Putamen (tissue), 1 donor: ENCODE measurements at regions not wholly inside any gene's neighbourhood (a gene's known extent, or its start where the extent isn't known, plus 50 kb on each side); places are given as distances from the start of the nearest gene placed in this dataset.
"Not testable (repeated sequence)": the region's sequence is repeated elsewhere in the genome, so short reads cannot be mapped to it uniquely, and the experiment has no call there.

ENCODE experiments used
- DNase-seq: peaks from one replicate; pipeline ENCODE4 v3.0.0-alpha.2; 2016; ENCODE audit warnings: low spot score

DNA sequence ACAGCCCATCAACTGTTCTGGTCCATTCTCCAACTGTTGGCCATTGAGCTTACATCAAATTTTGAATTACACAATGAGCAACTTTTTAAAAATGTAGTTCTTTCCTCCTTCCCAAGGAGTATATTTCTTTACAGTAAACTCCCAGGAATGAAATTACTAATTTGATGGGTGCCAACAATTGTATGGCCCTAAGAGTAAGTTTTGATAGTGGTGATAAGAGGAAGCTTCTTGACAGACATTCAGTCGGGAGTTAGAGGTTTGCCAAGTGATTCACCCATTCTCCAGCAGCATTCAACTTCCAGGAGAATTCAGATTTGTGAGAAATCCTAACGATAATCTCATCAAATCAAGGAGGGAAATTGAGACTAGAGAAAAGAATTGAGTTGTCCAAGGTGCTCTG is 579.9 kb downstream of the ACTL7B start:
- DNase-seq, result no peak

DNA sequence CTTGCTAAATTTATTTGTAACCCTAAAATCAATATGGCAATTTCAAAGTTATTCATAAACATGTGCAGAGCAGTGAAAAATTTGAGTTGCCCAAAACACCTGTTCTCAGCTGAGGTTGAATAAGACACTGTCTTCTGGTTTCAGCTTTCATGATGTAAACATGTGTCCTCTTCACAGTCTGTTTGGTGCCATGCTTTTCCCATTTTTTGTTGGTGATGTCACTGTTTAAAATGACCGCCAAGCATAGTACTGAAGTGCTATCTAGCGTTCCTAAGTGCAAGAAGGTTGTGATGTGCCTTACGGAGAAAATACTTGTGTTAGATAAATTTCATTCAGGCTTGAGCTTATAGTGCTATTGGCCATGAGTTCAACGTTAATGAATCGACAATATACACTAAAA is 580.8 kb downstream of the ACTL7B start:
- no peak for DNase-seq

DNA sequence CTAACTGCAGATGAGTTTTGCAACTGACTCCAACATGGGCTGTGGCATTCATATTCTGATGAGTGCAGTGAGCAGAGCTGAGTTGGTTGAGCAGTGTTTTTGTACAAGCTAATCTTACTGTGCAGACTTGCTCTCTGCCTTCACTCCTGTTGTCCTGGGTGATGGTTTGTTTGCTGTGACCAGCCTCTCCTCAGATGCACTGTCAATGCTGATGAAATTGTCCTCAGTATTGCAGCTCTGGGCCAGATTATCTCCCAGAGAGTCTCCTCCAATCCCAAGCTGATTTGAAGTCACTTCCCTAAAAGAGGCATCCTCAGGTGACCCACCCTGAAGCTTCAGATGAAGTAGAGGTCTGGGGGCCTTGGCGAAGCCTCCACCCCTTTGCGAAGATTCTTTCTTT is 581.8 kb downstream of the ACTL7B start:
- DNase-seq, result no peak

DNA sequence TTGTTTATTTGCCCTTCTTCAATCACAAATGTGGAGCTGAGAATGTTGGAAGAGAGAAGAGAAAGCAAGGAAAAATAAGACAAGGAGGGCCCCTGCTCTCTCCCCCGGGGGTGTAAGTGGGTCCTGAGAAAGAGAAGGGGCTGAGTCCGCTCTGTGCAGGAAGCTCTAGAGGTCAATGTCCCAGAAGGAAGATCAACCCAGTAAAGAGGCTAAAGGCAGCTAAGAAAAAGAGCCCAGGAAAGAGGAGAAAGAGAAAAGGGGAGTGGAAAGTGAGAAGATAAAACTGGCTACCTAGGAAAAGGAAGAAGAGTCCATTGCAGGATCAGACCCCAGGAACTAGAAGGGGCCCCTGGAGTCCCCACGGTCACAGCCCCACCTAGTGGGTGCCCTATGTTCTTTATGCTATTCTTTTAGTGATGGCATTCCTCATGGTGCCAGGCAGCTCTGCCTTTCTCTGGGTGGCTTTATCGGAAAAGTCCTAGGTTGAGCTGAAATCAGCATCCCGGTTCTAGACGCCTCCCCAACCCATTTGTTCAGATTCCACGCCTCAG is 583.4 kb downstream of the ACTL7B start:
- DNase-seq, result peak; percentile 52

DNA sequence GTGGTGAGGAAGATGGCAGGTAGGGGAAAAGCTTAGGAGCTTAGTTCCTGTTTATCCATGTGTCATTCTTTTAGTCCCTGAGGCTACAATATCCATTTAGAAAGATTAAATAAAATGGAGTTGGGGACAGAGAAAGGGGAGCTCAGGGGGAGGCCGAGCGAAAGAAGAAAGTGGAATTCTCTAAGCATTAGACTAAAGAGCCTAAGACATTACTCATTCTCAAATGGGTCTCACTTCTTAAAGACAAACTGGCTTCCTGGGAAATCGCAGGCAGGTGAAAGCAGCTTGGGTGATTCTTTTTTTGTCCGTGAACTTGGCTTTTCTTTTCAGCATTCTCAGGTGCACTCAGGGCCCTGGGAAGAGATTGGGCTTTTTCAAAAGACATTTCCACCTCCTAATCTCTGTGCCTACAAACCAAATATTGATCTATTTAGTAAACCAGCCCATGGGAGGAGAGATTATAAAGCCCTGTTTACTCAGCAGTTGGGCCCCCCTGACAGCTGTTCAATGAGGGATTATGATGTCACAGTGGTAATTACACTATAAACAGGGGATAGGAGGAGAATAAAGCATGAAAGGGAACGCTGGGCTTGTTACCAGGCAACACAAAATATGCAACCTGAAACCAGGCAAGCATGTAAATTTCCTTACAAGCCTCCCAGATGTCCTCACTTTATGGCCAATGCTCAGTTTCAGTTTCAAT is 584.0 kb downstream of the ACTL7B start:
- no peak for DNase-seq

DNA sequence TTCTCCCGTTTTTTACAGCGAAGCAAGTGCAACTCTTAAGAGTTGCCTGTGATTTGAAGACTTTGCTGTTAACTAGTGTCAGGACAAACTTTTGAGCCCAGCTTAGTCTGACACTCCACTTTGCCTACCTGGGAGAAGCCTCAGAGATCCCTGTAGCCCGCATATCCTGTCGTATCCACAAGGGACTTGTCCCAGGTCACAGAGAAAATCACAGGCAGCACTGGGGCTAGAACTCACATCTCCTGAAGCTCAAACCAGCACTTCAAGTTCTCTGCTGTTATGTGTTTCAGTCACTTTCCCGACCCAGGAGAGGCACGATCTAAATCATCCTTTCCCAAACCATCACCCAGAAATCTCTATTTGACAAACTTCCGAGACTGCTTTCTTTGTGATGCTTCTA is 584.5 kb downstream of the ACTL7B start:
- DNase-seq, result no peak

DNA sequence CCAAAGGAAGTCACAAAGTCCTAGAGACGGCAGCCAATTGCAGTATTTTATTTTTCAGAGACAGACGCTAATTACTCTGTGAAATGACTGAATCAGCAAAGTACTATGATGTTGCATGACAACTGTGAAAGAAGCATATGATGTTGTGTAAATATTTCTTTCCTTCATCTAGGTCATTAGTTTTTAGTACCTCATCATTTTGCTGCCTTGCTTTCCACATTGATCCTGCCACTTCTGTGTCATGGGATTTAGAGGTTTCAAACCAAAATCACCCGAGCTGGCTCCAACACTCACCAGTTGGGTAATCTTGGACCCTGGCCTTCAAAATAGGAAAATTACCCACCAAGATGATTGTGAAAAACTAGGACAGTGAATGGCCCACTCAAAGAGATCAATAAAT is 585.2 kb downstream of the ACTL7B start:
- no peak for DNase-seq

DNA sequence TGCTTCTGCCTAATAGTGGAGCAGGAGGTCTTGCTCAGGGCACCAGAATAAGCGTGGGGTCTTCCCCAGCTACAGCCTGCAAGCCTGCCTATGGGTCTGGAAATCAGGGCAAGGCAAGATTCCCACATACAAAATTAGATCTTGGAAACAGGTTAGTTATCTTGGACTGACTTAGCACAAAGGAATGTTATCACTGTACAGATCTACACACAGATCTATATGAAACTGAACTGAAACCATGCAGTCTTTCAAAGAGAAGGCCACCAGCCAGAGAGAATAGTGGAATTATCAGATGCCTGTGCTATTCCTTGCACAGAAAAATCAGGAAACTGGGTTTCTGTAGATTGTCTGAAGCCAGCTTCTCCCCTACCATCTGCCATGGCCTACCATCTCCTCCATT is 585.7 kb downstream of the ACTL7B start:
- no peak for DNase-seq

DNA sequence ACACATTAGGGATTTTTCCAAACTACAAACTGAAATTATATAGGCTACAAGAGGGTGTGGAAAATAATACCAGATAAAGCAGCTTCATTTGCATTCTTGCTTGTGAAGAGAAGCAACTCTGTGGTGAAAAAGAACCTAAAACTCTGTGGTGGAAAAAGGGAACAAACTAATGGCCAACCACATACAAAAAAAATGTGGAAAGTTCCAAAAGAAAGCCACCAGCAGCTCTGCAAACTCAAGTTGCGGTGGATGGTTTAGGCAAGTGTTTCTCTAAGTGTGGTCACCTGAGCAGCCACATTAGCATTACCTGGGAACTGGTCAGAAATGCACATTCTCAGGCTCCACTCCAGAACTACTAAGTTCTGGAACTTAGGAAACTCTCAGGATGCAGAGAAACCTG is 586.4 kb downstream of the ACTL7B start:
- no peak for DNase-seq

DNA sequence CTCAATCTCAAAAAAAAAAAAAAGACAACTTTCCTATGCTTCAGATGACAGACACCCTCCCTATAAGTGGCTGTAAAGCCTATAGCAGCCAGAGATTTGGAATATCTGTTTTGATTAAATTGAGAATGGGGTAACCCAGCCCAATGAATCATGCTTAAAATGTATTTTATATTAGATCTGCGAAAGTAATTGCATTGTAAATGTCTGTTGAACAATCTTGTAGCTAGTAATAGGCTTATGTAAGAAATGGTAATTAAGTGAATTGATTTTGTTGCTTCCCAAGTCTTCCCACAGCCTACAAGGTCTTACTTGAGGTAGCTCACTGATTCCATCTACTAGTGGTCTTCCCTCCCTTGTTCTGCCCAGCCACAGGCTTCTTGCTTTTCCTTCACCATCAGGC is 590.7 kb downstream of the ACTL7B start:
- DNase-seq, result no peak

DNA sequence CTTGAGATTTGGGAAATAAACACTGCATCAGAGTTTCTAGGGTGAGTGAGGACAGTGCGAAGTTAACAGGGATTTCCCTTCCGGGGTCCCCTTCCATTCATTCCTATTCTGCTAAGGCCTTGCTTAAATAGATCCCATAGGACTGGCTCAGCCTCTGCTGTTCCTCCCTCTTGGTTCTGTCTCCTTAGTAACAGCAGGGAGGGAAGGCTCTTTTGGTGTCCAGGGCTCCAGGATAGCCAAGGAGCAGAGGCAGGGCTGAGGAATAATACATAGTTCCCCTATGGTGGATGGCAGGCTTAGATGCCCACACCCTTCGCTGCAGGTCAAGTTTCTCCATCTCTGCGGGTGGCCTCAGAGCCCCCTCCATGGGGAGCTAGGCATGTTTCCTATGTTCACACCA is 591.7 kb downstream of the ACTL7B start:
- no peak for DNase-seq

DNA sequence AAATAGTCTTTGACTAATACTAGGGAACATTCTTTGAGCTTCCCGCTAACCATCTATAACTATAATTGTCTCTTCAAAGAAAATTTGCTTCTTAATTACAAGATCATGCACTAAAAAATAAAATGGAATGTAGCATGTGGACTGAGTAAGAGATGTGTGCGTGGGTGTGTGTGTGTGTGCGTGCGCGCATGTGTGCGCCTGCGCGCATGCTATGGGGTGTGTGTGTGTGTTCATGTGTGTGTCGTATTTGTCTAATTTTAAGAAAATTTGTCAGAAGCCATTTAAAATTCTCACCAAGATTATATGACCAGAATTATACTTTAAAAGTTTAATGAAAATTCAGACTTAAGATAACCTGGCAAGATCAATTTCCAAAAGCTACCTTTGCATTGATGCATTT is 593.0 kb downstream of the ACTL7B start:
- no peak for DNase-seq

DNA sequence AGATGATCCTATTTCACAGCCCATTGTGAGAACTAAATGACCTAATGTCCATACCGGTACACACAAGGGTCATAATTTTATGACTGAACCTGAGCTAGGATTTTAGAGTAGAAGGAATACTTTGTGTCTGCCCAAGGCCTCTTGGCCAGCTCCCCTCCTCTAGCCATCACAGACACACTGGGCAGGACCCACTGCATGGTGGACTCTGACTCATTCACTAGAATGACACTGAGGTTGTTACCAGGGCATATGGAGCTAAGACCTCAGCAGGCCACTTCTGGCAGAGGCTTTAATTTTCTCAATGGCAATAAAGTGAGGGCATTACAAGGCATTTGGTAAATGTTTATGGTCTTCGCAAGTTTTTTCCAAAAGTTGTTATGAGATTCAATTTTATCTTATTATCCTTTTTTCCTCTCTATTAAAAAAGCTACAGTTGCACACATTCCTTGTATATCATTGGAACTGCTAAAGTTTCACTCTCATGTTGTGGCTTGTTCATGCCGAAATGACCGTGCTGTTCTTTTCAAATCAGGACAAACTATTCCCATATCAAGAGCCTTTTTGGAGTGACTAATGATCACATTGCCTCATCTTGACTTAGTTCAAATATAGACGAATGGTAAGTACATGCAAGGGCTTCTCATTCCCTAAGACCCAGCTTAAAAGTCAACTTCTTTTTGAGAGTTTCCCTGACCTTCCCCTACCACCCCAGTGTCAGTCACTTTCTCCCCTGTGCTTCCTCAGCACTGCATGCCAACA is 595.7 kb downstream of the ACTL7B start:
- no peak for DNase-seq

DNA sequence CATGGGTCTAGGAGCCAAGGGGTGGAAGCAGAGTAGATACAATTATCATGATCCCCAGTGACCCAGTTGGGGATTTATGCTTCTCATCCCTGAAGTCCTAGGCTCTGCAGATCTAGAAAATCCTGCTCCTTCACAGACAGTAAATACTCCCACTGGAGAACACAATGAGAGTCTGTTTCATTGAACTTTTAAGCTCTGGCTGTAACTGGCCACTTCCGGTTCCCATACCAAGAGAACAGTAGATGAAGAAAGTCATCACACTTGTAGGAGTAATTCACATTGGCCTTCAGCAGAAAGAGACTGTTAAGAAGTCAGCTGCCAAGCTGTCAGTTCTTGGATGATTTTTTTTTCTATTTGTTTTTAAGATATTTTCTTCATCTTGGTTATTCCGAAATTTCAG is 597.1 kb downstream of the ACTL7B start:
- no peak for DNase-seq

DNA sequence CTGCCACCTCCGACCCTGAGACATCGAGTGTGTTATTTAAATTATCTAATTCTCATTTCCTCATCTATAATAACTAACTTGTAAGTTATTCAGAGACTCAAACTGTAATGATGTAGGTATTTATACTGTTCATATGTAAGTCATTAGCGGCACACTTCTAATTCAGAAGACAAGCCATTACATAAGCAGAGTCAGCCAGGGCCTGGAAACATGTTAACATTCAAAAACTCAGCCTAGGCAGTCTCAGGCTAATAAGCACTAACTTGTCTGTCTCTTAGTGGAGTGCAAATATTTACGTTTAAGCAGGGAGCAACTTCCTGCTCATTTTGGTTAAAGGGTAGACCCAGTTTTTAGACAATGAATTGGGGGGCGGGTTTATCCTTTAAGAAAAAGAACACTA is 598.4 kb downstream of the ACTL7B start:
- DNase-seq, result no peak

DNA sequence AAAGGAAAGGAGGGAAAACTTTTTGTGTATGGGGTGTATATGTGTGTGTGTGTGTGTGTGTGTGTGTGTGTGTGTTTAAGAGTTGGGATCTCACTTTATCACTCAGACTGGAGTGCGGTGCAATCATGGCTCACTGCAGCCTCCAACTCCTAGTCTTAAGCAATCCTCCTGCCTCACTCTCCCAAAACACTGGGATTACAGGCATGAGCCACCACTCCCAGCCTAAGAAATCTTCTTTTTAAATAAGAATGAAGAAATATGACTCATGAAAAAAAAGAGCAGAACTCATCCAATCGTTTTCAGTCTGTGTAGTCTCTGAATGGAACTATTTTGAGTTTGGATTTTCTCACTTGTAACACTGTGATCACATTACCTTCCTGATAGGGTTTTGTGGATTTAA is 601.5 kb downstream of the ACTL7B start:
- no peak for DNase-seq

DNA sequence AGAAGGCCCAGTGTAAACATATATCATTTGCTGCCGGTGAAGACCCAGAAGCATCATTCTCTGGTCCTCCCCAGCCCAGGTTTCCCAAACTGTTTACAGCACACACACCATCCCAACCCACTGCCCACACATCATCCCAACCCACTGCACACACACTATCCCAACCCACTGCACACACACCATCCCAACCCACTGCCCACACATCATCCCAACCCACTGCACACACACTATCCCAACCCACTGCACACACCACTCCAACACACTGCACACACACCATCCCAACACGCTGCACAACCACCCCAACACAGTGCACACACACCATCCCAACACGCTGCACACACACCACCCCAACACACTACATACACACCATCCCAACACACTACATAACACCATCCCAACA is 608.4 kb downstream of the ACTL7B start:
- DNase-seq, result not testable (repeated sequence)

DNA sequence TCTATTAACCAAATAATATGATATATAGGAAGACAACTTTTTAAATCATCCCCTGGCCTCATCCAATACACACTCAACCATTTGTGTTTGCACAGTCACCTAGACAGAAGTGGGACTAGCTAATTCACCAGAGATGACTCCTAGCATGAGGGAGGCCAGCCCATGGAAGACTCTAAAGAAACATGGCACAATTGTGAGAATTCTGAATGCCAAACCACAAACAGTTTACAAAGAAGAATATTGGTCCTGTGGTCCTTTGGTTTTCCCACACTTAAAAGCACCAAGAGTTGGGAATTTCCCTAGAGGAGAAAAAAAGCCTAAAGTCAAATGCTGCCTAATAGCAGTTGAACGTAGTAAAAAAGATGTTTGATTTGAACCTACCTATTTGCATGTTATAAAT is 609.9 kb downstream of the ACTL7B start:
- DNase-seq, result no peak

DNA sequence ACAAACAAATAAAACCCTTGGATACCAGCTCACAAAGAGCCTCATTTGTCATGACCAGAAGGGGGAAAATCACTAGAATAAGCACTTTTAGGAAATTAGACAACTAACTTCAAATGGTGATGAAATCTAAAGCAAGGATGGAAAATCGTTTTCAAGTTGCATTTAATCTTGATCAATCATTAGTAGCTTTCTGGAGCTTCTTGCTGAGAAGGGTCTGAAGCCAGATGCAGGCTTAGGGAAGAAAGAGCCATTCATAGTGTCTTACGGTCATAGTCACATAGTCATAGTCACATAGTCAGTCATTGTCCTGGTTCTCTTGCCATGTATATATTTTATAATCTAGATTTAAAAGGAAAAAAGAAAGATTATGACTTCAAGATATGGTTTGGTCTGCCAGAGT is 610.5 kb downstream of the ACTL7B start:
- DNase-seq, result peak; percentile 35

DNA sequence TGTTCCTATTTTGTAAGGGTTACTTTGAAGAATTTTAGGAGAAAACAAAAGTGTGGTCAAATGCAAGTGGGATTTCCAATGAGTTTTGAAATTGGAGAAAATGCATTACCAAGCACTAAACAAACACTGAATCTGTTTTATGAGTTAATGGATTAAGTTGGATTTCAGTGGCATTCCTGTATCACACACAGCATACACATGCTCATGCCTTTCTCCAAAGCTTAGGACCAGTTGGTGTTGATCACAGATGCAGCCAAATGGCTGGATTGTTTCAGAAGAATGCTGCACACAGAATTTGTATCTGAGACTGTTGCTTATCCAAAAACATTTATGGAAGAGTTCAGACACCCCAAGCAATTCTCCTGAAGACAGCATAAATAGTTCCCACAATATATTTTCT is 611.1 kb downstream of the ACTL7B start:
- no peak for DNase-seq

DNA sequence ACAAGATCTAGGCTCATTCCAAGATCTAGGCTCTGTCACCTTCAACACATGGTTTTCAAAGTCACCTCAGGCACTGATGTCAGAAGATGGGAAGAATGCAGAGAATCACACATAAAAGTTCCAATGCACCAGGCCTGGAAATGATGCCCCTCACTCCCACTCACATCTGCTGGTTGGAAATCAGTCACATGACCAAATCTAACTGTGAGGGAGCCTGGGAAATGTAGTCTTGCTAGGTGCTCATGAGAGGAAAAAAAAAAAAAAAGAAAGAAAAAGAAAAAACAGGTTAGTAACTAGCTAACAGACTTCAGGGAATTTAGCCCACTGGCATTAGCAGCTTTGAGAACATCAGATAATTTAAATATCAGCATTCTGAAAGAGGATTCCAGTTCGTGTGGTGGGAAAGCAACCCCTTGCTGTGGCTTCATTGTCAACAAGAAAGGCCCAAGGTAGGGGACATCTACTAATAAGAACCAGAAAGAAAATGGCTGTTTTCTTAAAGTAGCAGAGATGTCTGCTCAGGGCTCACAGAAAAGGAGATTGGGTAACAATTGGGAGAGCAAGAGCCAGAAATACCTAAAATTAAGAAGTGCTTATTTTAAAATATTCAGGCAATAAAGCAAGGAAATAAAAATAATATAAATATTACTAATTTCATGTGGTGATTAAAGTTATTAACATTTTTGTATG is 614.3 kb downstream of the ACTL7B start:
- DNase-seq, result no peak

DNA sequence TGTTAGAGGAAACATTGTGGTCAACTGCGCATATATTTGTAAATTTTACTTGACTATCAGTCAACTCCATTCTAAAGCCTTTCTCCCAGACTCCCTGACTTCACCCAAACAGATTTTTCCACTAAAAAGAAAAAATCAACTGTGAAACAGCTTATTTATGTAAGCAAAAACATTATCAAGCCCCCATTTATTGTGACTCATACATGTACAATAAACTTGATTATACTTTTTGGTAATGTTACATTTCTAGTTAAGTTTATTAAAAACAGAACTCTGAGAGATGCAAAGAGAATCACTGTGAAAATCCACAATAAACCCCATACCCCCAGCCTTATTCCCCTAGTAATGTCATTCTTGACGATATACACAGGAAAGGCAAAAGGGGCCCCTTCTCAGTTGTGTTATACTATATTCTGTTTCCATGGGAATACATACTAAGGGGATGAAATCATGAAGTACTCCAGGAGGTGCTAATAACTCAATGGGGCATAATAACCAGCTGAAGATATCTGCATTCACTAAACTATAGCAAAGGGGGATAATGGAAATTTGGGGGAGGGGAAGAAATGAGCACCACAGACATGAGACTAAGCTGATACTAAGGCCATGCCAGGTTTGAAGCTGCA is 616.0 kb downstream of the ACTL7B start:
- DNase-seq, result no peak

DNA sequence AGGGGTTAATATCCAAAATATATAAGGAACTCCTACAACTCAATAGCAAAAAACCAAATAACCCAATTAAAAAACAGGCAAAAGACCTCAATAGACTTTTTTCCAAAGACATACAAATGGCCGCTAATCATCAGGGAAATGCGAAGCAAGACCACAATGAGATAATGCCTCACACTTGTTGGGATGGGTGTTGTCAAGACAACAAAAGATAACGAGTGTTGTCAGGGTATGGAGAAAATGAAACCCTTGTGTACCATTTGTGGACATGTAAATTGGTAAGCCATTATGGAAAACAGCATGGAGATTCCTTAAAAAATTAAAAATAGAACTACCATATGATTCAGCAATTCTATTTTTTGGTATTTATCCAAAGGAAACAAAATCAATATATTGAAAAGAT is 620.2 kb downstream of the ACTL7B start:
- no peak for DNase-seq
